Progenitor cell of endocrine pancreas (in vitro differentiated cells): ENCODE measurements at regions not wholly inside any gene's neighbourhood (a gene's known extent, or its start where the extent isn't known, plus 50 kb on each side); places are given as distances from the start of the nearest gene placed in this dataset.

ENCODE experiments used
- DNase-seq: peaks from one replicate; pipeline ENCODE4 v3.0.0; 2021; ENCODE audit warnings: low spot score; ENCODE audit not compliant: unreplicated experiment
- H3K27ac Mint-ChIP-seq: 2 replicates; pipeline ENCODE4 v1.8.0; 2021; ENCODE audit warnings: mild to moderate bottlenecking, moderate library complexity, mixed read lengths
- H3K27me3 Mint-ChIP-seq: 2 replicates; pipeline ENCODE4 v1.8.0; 2021; ENCODE audit warnings: mixed read lengths
- H3K36me3 Mint-ChIP-seq: 2 replicates; pipeline ENCODE4 v1.8.0; 2022; ENCODE audit warnings: mixed read lengths; ENCODE audit not compliant: insufficient read depth
- H3K4me1 Mint-ChIP-seq: 2 replicates; pipeline ENCODE4 v1.8.0; 2021; ENCODE audit warnings: low read depth, mixed read lengths
- H3K4me3 Mint-ChIP-seq: 2 replicates; pipeline ENCODE4 v1.8.0; 2021; ENCODE audit warnings: low read depth, mild to moderate bottlenecking, moderate library complexity, mixed read lengths
- H3K9me3 Mint-ChIP-seq: 2 replicates; pipeline ENCODE4 v1.8.0; 2021; ENCODE audit warnings: low read depth, mixed read lengths
- CTCF ChIP-seq: fragments of 200-600 bp; sonication (generic); IDR thresholded peaks from one replicate; pipeline ENCODE4 v1.5.0; 2021; ENCODE audit warnings: antibody characterized with exemption, mild to moderate bottlenecking; ENCODE audit not compliant: unreplicated experiment

GRCh38 chr7:134391223-134391622 is 67.7 kb downstream of the AKR1B1 start:
- Mint-ChIP-seq H3K27ac (no peak overlapping the region), H3K4me3 (no peak overlapping the region)

GRCh38 chr7:134388336-134389019 is 70.4 kb downstream of the AKR1B1 start:
- H3K4me3 Mint-ChIP-seq: no peak overlapping the region

More at GRCh38 chr7:134391223-134391622, 67.7 kb downstream of the AKR1B1 start:
- H3K36me3 Mint-ChIP-seq: peaks cover 2% of the 10 kb centered on the region
- no peak for TF ChIP-seq CTCF
- no peaks in the 10 kb centered on the region for H3K4me1 Mint-ChIP-seq
- peaks cover 5% of the 10 kb centered on the region for H3K9me3 Mint-ChIP-seq
- peaks cover 4% of the 10 kb centered on the region for H3K27me3 Mint-ChIP-seq
- no peak for DNase-seq

GRCh38 chr7:134378562-134378961 is 61.8 kb upstream of the SLC35B4 start:
- no peak for DNase-seq
- TF ChIP-seq CTCF: no peak
- Mint-ChIP-seq H3K27ac (no peak overlapping the region), H3K4me1 (peaks cover 6% of the 10 kb centered on the region), H3K27me3 (peaks cover 2% of the 10 kb centered on the region), H3K4me3 (no peak overlapping the region), H3K9me3 (no peaks in the 10 kb centered on the region), H3K36me3 (no peaks in the 10 kb centered on the region)

More at GRCh38 chr7:134388336-134389019, 70.4 kb downstream of the AKR1B1 start:
- TF ChIP-seq CTCF: no peak
- Mint-ChIP-seq H3K4me1 (no peaks in the 10 kb centered on the region), H3K36me3 (peaks cover 2% of the 10 kb centered on the region), H3K27me3 (no peaks in the 10 kb centered on the region), H3K27ac (no peak overlapping the region), H3K9me3 (peaks cover 14% of the 10 kb centered on the region)
- DNase-seq: no peak

- Mint-ChIP-seq H3K9me3 (no peaks in the 10 kb centered on the region), H3K4me1 (peaks cover 6% of the 10 kb centered on the region), H3K36me3 (no peaks in the 10 kb centered on the region), H3K4me3 (no peak overlapping the region), H3K27ac (no peak overlapping the region), H3K27me3 (peaks cover 2% of the 10 kb centered on the region)
- DNase-seq: no peak
- TF ChIP-seq CTCF: no peak
Observed at GRCh38 chr7:134376693-134377092, 60.0 kb upstream of the SLC35B4 start.

GRCh38 chr7:134375206-134375605 is 58.5 kb upstream of the SLC35B4 start:
- peaks cover 3% of the 10 kb centered on the region for H3K9me3 Mint-ChIP-seq
- no peak for DNase-seq
- no peak overlapping the region for H3K27ac Mint-ChIP-seq
- H3K27me3 Mint-ChIP-seq: peaks cover 2% of the 10 kb centered on the region
- no peaks in the 10 kb centered on the region for H3K36me3 Mint-ChIP-seq
- no peak for TF ChIP-seq CTCF
- no peak overlapping the region for H3K4me3 Mint-ChIP-seq
- H3K4me1 Mint-ChIP-seq: peaks cover 7% of the 10 kb centered on the region
